Endodermal cell (in vitro differentiated cells): ENCODE measurements at regions not wholly inside any gene's neighbourhood (a gene's known extent, or its start where the extent isn't known, plus 50 kb on each side); places are given as distances from the start of the nearest gene placed in this dataset.

Experiments used
- DNase-seq: peaks from one replicate; pipeline ENCODE4 v3.0.0-alpha.2; 2017
- H3K27ac ChIP-seq: 2 replicates; pipeline ENCODE4 v1.5.1; 2013; ENCODE audit warnings: mild to moderate bottlenecking, low read depth, low read length, moderate library complexity
- H3K27me3 ChIP-seq: 2 replicates; pipeline ENCODE4 v1.6.1; 2013; ENCODE audit warnings: mild to moderate bottlenecking, low read length, moderate library complexity; ENCODE audit not compliant: insufficient read depth, control insufficient read depth, poor library complexity, severe bottlenecking
- H3K36me3 ChIP-seq: 2 replicates; pipeline ENCODE4 v1.7.0; 2013; ENCODE audit warnings: mild to moderate bottlenecking, low read length, moderate library complexity; ENCODE audit not compliant: control insufficient read depth, insufficient read depth
- H3K4me1 ChIP-seq: one replicate; pipeline ENCODE4 v1.7.0; 2013; ENCODE audit warnings: low read length; ENCODE audit not compliant: control insufficient read depth, insufficient read depth
- H3K4me3 ChIP-seq: 2 replicates; pipeline ENCODE4 v1.5.1; 2013; ENCODE audit warnings: mild to moderate bottlenecking, low read length, moderate library complexity
- H3K9ac ChIP-seq: 2 replicates; pipeline ENCODE4 v1.6.1; 2013; ENCODE audit warnings: mild to moderate bottlenecking, low read length, moderate library complexity; ENCODE audit not compliant: poor library complexity, severe bottlenecking; ENCODE audit errors: extremely low read depth
- H3K9me3 ChIP-seq: 2 replicates; pipeline ENCODE4 v1.6.1; 2013; ENCODE audit warnings: mild to moderate bottlenecking, low read length, moderate library complexity; ENCODE audit not compliant: control insufficient read depth
- H3K27ac Mint-ChIP-seq: 2 replicates; pipeline ENCODE4 v1.8.0; 2020; ENCODE audit warnings: mixed read lengths
- H3K27me3 Mint-ChIP-seq: 2 replicates; pipeline ENCODE4 v1.8.0; 2021; ENCODE audit warnings: mild to moderate bottlenecking, mixed read lengths; ENCODE audit not compliant: insufficient read depth
- H3K36me3 Mint-ChIP-seq: 2 replicates; pipeline ENCODE4 v1.8.0; 2020; ENCODE audit warnings: low read depth, mixed read lengths
- H3K4me1 Mint-ChIP-seq: 2 replicates; pipeline ENCODE4 v1.8.0; 2020; ENCODE audit warnings: mixed read lengths
- H3K4me3 Mint-ChIP-seq: 2 replicates; pipeline ENCODE4 v1.8.0; 2020; ENCODE audit warnings: mild to moderate bottlenecking, moderate library complexity, mixed read lengths
- H3K9me3 Mint-ChIP-seq: 2 replicates; pipeline ENCODE4 v1.8.0; 2020; ENCODE audit warnings: mild to moderate bottlenecking, mixed read lengths
- WGBS, 2 experiments: methylation state at CpG; one replicate each; pipeline versions ENCODE4 v1.1.5 to v1.1.7; 2013; ENCODE audit warnings: missing lambda C conversion rate in 2 of 2, mixed read lengths in 1 of 2; ENCODE audit not compliant: insufficient coverage in 1 of 2, insufficient read length in 1 of 2; 5-methylcytosine and 5-hydroxymethylcytosine counted together
- TF ChIP-seq, protein P1 (sequence below): fragments of 200-600 bp; sonication (generic); conservative IDR thresholded peaks from 2 replicates; pipeline ENCODE4 v1.5.0; 2021; ENCODE audit warnings: antibody characterized with exemption, mild to moderate bottlenecking

DNA sequence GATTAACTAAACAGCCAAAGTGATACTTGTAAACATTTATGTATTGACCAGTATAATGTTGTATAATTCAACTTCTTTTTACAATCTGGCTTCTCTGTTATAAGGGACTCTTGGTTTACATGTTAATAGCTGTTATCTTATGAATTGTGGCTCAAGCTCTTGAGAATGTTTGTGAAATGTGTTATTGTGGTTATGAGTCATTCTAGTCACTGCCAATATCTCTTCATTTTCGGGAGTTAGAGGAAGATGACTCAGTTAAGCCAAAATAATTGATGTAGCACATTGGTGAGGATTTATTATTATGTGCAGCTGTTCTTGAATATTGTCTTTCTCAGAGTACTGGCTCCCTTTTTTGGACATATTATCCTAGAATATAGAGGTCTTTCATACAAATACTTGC is 655.2 kb upstream of the RIOK2 start:
- H3K36me3 ChIP-seq = no peaks in the 10 kb centered on the region
- no peak overlapping the region for H3K4me3 Mint-ChIP-seq
- H3K27me3 ChIP-seq = no peaks in the 10 kb centered on the region
- no peak for DNase-seq
- H3K9ac ChIP-seq = no peak overlapping the region
- no peaks in the 10 kb centered on the region for H3K27me3 Mint-ChIP-seq
- no peaks in the 10 kb centered on the region for H3K9me3 ChIP-seq
- no peak overlapping the region for H3K27ac Mint-ChIP-seq
- H3K4me1 ChIP-seq = peaks cover 4% of the 10 kb centered on the region
- TF ChIP-seq, protein P1, sequence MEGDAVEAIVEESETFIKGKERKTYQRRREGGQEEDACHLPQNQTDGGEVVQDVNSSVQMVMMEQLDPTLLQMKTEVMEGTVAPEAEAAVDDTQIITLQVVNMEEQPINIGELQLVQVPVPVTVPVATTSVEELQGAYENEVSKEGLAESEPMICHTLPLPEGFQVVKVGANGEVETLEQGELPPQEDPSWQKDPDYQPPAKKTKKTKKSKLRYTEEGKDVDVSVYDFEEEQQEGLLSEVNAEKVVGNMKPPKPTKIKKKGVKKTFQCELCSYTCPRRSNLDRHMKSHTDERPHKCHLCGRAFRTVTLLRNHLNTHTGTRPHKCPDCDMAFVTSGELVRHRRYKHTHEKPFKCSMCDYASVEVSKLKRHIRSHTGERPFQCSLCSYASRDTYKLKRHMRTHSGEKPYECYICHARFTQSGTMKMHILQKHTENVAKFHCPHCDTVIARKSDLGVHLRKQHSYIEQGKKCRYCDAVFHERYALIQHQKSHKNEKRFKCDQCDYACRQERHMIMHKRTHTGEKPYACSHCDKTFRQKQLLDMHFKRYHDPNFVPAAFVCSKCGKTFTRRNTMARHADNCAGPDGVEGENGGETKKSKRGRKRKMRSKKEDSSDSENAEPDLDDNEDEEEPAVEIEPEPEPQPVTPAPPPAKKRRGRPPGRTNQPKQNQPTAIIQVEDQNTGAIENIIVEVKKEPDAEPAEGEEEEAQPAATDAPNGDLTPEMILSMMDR = no peak
- 100% methylated on average over 1 of the region's 1 CpG; no CpG with 5 or more reads in 1 of the 2 experiments for WGBS, 2 experiments
- H3K36me3 Mint-ChIP-seq = no peaks in the 10 kb centered on the region
- no peak overlapping the region for H3K27ac ChIP-seq
- H3K4me3 ChIP-seq = no peak overlapping the region
- peaks cover 6% of the 10 kb centered on the region for H3K4me1 Mint-ChIP-seq
- H3K9me3 Mint-ChIP-seq = no peaks in the 10 kb centered on the region

DNA sequence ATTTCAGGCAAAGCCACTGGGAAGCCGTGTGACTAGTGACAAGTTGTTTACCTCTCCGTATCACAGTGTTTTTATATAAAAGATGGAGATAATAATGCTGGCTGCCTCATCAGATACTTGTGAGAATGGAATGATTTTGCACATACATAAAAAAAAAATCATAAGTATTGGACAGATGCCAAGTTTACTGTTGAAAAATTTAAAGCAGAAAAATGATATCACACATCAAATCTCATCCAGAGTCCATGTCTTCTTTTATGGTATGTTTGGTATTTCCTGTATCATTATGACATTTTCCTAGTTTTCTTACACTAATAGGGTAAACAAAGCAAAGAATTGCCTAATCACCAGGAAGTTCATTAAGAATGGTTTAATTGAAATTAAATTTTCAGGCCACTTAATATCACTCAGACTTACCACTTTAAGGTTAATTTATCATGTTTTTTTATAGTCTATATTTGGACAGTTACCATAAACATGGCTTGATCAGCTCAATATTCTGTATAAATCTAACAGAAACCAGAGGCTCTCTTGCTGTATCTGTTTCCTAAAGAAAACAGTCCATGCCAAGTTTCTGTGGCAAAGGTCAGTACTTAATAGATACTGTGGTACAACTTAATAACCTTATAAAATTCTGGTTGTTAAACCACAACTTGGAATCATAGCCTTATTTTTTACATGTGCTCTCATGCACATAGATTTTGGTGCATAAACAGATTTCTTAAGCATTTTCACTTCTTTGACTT is 656.5 kb upstream of the RIOK2 start:
- TF ChIP-seq, protein P1 = no peak
- no peak overlapping the region for H3K9ac ChIP-seq

DNA sequence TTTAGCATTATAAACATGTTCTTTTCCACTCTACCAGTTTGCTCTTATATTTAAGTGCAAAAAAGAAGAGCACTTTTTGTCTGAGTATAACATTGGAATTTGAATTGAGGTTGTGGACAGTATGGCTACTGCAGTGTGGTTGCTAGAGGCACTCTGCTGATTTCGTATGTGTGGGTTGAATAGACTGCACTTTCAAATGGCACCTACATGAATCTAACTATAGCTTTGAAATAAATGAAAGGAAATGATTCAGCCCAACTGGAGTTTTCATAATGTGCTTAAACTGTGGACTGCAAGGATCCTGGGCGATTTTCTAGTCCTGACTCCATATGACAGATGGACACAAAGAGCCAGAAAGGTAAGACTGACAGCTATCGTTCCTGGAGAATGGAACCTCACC is 657.6 kb upstream of the RIOK2 start:
- H3K9me3 ChIP-seq = no peaks in the 10 kb centered on the region
- no peaks in the 10 kb centered on the region for H3K36me3 ChIP-seq
- no peak for DNase-seq
- TF ChIP-seq, protein P1 = no peak
- H3K27ac ChIP-seq = no peak overlapping the region
- peaks cover 4% of the 10 kb centered on the region for H3K4me1 ChIP-seq
- Mint-ChIP-seq H3K4me1 (peaks cover 6% of the 10 kb centered on the region), H3K9me3 (no peaks in the 10 kb centered on the region), H3K4me3 (no peak overlapping the region), H3K27ac (no peak overlapping the region), H3K36me3 (no peaks in the 10 kb centered on the region), H3K27me3 (no peaks in the 10 kb centered on the region)
- H3K27me3 ChIP-seq = no peaks in the 10 kb centered on the region
- 88 to 100% methylated on average over 1 to 3 of the region's 3 CpGs for WGBS, 2 experiments
- no peak overlapping the region for H3K9ac ChIP-seq
- H3K4me3 ChIP-seq = no peak overlapping the region

More for the DNA sequence above, 656.5 kb upstream of the RIOK2 start:
- 95 to 100% methylated on average over 1 to 2 of the region's 2 CpGs for WGBS, 2 experiments
- no peak overlapping the region for H3K4me3 ChIP-seq
- H3K36me3 ChIP-seq = no peaks in the 10 kb centered on the region
- H3K9me3 ChIP-seq = no peaks in the 10 kb centered on the region
- H3K9me3 Mint-ChIP-seq = no peaks in the 10 kb centered on the region
- H3K27me3 ChIP-seq = no peaks in the 10 kb centered on the region
- H3K36me3 Mint-ChIP-seq = no peaks in the 10 kb centered on the region
- H3K27ac Mint-ChIP-seq = no peak overlapping the region
- DNase-seq = no peak
- H3K27me3 Mint-ChIP-seq = no peaks in the 10 kb centered on the region
- H3K4me3 Mint-ChIP-seq = no peak overlapping the region
- peaks cover 6% of the 10 kb centered on the region for H3K4me1 Mint-ChIP-seq
- H3K27ac ChIP-seq = no peak overlapping the region
- H3K4me1 ChIP-seq = peaks cover 4% of the 10 kb centered on the region
